HG02763 (cell line): ENCODE measurements at regions not wholly inside any gene's neighbourhood (a gene's known extent, or its start where the extent isn't known, plus 50 kb on each side); places are given as distances from the start of the nearest gene placed in this dataset.

Experiments used
- ATAC-seq: cut with Tn5 transposase; IDR thresholded peaks from one replicate; pipeline ENCODE4 v1.9.1; 2021; ENCODE audit warnings: mild to moderate bottlenecking, moderate library complexity; ENCODE audit not compliant: unreplicated experiment

GRCh38 chr19:31962561-31962996 lies 382.8 kb upstream of the ZNF507 start:
- no peak for ATAC-seq

- ATAC-seq = no peak
Observed at GRCh38 chr19:31963746-31964145, 381.7 kb upstream of the ZNF507 start.

GRCh38 chr19:31969016-31969415 lies 376.4 kb upstream of the ZNF507 start:
- ATAC-seq = no peak

- ATAC-seq = no peak
Observed at GRCh38 chr19:31970027-31970461, 375.4 kb upstream of the ZNF507 start.

- ATAC-seq = no peak
Observed at GRCh38 chr19:31974290-31974689, 371.1 kb upstream of the ZNF507 start.

- no peak for ATAC-seq
Observed at GRCh38 chr19:31974941-31975340, 370.5 kb upstream of the ZNF507 start.

- no peak for ATAC-seq
Observed at GRCh38 chr19:31975461-31975860, 369.9 kb upstream of the ZNF507 start.

GRCh38 chr19:31976775-31977536 lies 368.5 kb upstream of the ZNF507 start:
- no peak for ATAC-seq

- ATAC-seq = no peak
Observed at GRCh38 chr19:31979362-31979761, 366.0 kb upstream of the ZNF507 start.

- ATAC-seq = no peak
Observed at GRCh38 chr19:31979949-31980670, 365.3 kb upstream of the ZNF507 start.

- no peak for ATAC-seq
Observed at GRCh38 chr19:31980796-31981195, 364.6 kb upstream of the ZNF507 start.

- ATAC-seq = no peak
Observed at GRCh38 chr19:31981545-31981944, 363.9 kb upstream of the ZNF507 start.

GRCh38 chr19:31983647-31984046 lies 361.8 kb upstream of the ZNF507 start:
- no peak for ATAC-seq

- ATAC-seq = no peak
Observed at GRCh38 chr19:31985001-31985605, 360.3 kb upstream of the ZNF507 start.

- no peak for ATAC-seq
Observed at GRCh38 chr19:31986951-31987350, 358.5 kb upstream of the ZNF507 start.

GRCh38 chr19:31988256-31988655 lies 357.2 kb upstream of the ZNF507 start:
- ATAC-seq = no peak

- ATAC-seq = no peak
Observed at GRCh38 chr19:31991984-31992655, 353.3 kb upstream of the ZNF507 start.

GRCh38 chr19:31992750-31993149 lies 352.7 kb upstream of the ZNF507 start:
- ATAC-seq = no peak

GRCh38 chr19:31995546-31995945 lies 349.9 kb upstream of the ZNF507 start:
- ATAC-seq = no peak

- no peak for ATAC-seq
Observed at GRCh38 chr19:32010071-32010470, 335.3 kb upstream of the ZNF507 start.

- ATAC-seq = no peak
Observed at GRCh38 chr19:32012206-32012605, 333.2 kb upstream of the ZNF507 start.
